ENCODE measurements at regions not wholly inside any gene's neighbourhood (a gene's known extent, or its start where the extent isn't known, plus 50 kb on each side); places are given as distances from the start of the nearest gene placed in this dataset.

DNA sequence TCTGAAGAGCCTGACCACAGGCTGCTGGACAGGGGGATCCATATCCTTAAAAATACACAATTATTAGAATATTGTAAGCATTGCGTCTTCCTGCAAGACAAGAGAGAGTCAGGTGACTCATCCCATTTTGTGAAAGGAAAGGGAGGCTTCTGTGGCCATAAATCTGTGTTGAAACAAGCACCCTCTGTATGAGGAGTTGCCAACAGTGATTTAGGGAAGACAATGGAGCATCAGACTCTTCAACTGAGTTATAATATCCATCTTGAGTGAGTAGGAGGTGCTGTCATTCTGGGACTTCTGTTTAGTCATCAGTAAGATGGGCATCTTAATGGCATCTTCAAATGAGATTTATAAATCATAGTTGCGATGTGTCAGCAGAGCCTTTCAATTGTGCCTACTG lies 554.5 kb downstream of the AACS start:
- intact Hi-C loops (cut with DNase I) = no loop called here
- H3K4me3 ChIP-seq = no peak overlapping the region
- no peaks in the 10 kb centered on the region for H3K4me1 ChIP-seq (replicated peaks in 1 of 2)
- no peaks in the 10 kb centered on the region for H3K9me3 ChIP-seq (replicated peaks in 1 of 3)
- WGBS, 4 donors = 40 to 87% (median 56%) methylated on average over 2 of the region's 2 CpGs
- H3K36me3 ChIP-seq (replicated peaks in 1 of 2) = no peaks in the 10 kb centered on the region
- DNase-seq = no peak
- H3K27ac ChIP-seq = no peak overlapping the region
- no peak for TF ChIP-seq POLR2A (IDR thresholded peaks at IDR 0.05)
- TF ChIP-seq, protein P1, sequence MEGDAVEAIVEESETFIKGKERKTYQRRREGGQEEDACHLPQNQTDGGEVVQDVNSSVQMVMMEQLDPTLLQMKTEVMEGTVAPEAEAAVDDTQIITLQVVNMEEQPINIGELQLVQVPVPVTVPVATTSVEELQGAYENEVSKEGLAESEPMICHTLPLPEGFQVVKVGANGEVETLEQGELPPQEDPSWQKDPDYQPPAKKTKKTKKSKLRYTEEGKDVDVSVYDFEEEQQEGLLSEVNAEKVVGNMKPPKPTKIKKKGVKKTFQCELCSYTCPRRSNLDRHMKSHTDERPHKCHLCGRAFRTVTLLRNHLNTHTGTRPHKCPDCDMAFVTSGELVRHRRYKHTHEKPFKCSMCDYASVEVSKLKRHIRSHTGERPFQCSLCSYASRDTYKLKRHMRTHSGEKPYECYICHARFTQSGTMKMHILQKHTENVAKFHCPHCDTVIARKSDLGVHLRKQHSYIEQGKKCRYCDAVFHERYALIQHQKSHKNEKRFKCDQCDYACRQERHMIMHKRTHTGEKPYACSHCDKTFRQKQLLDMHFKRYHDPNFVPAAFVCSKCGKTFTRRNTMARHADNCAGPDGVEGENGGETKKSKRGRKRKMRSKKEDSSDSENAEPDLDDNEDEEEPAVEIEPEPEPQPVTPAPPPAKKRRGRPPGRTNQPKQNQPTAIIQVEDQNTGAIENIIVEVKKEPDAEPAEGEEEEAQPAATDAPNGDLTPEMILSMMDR (IDR thresholded peaks at IDR 0.05) = no peak
- no peaks in the 10 kb centered on the region for H3K27me3 ChIP-seq

- DNase-seq = no peak
- TF ChIP-seq, protein P1 (IDR thresholded peaks at IDR 0.05) = no peak
- TF ChIP-seq POLR2A (IDR thresholded peaks at IDR 0.05) = no peak
- no peaks in the 10 kb centered on the region for H3K36me3 ChIP-seq (replicated peaks in 1 of 2)
- no peaks in the 10 kb centered on the region for H3K9me3 ChIP-seq (replicated peaks in 1 of 3)
- no peaks in the 10 kb centered on the region for H3K27me3 ChIP-seq
- intact Hi-C loops (cut with DNase I) = no loop called here
- no peak overlapping the region for H3K27ac ChIP-seq
- no peak overlapping the region for H3K4me3 ChIP-seq
- no peaks in the 10 kb centered on the region for H3K4me1 ChIP-seq (replicated peaks in 1 of 2)
These were observed 568.5 kb downstream of the AACS start for GRCh38 chr12:125633686-125634085.

DNA sequence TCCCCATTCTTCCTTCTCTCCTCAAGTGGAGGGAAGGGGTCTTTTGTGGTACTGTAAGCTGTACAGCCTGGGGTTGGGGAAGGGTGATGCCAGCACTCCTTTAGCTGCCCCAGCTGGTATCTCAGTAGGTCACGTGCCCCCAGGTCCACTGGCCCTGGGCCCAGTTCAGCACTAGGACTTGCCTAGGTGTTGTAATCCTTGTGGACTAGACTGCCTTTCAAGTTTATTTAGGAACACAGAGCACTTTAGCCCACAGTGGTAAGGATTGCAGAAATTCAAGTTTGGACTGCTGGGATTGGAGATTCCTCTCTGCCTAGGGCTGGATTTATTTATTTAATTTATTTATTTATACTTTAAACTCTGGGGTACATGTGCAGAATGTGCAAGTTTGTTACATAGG lies 569.6 kb downstream of the AACS start:
- no peaks in the 10 kb centered on the region for H3K27me3 ChIP-seq
- H3K4me1 ChIP-seq (replicated peaks in 1 of 2) = no peaks in the 10 kb centered on the region
- H3K36me3 ChIP-seq (replicated peaks in 1 of 2) = no peaks in the 10 kb centered on the region
- H3K4me3 ChIP-seq = no peak overlapping the region
- H3K9me3 ChIP-seq (replicated peaks in 1 of 3) = no peaks in the 10 kb centered on the region
- DNase-seq = no peak
- no peak overlapping the region for H3K27ac ChIP-seq
- TF ChIP-seq POLR2A (IDR thresholded peaks at IDR 0.05) = no peak
- TF ChIP-seq, protein P1 (IDR thresholded peaks at IDR 0.05) = no peak
- 29 to 72% (median 68%) methylated on average over 1 of the region's 1 CpG; no CpG with 5 or more reads in 1 of the 4 donors for WGBS, 4 donors
- intact Hi-C loops (cut with DNase I) = no loop called here

DNA sequence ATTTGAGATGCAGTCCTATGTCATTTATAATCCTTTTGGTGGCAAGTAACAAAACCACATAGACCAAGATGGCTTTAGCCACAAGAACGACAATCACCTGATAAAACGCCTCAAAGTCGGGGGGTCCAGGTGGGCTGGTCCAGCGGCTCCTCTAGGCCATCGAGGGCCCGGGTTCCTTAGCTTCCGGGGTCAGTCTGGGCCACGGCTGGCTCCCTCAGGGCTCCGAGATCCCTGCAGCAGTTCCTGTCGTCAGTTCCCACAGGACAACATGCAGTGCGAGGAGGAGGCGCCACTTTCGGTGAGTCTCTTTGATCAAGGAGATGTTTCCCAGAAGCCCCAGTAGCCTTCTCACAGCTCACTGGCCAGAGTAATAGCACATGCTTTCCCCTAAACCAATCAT lies 574.6 kb downstream of the AACS start:
- no peaks in the 10 kb centered on the region for H3K27me3 ChIP-seq
- no peaks in the 10 kb centered on the region for H3K36me3 ChIP-seq (replicated peaks in 1 of 2)
- no peaks in the 10 kb centered on the region for H3K4me1 ChIP-seq (replicated peaks in 1 of 2)
- H3K9me3 ChIP-seq (replicated peaks in 1 of 3) = no peaks in the 10 kb centered on the region
- WGBS, 4 donors = 79 to 89% (median 87%) methylated on average over 12 to 13 of the region's 13 CpGs
- intact Hi-C loops (cut with DNase I) = no loop called here
- H3K27ac ChIP-seq = no peak overlapping the region
- TF ChIP-seq, protein P1 (IDR thresholded peaks at IDR 0.05) = no peak
- no peak for TF ChIP-seq POLR2A (IDR thresholded peaks at IDR 0.05)
- DNase-seq = no peak
- H3K4me3 ChIP-seq = no peak overlapping the region

Data from adrenal gland (tissue), 9 donors.